WTC11 (cell line): ENCODE measurements at regions not wholly inside any gene's neighbourhood (a gene's known extent, or its start where the extent isn't known, plus 50 kb on each side); places are given as distances from the start of the nearest gene placed in this dataset.

Experiments
- CREB1 ChIP-seq: sonication (generic); formaldehyde crosslinking; IDR thresholded peaks from 2 replicates; pipeline ENCODE4 v1.8.0; 2023; ENCODE audit warnings: mild to moderate bottlenecking, missing genetic modification reagents
- CTCF ChIP-seq: fragments of 200-600 bp; IDR thresholded peaks from 2 replicates; pipeline ENCODE4 v1.8.0; 2022; ENCODE audit warnings: antibody characterized with exemption
- MXD4 ChIP-seq: fragments of 250-450 bp; sonication (Bioruptor Pico); IDR thresholded peaks from 2 replicates; pipeline ENCODE4 v1.8.0; 2021; ENCODE audit warnings: mild to moderate bottlenecking, moderate library complexity, borderline replicate concordance
- NR1H2 ChIP-seq: sonication (generic); formaldehyde crosslinking; IDR thresholded peaks from 2 replicates; pipeline ENCODE4 v1.9.0; 2021; ENCODE audit warnings: mild to moderate bottlenecking, moderate library complexity, missing genetic modification reagents

- no peak for TF ChIP-seq MXD4 (CRISPR knock-in tag)
- TF ChIP-seq CTCF: no peak
- TF ChIP-seq CREB1: no peak
- no peak for TF ChIP-seq NR1H2 (CRISPR knock-in tag)
These were observed 59.8 kb upstream of the PPP2R5A start for GRCh38 chr1:212225416-212225815.
